ENCODE measurements at regions not wholly inside any gene's neighbourhood (a gene's known extent, or its start where the extent isn't known, plus 50 kb on each side); places are given as distances from the start of the nearest gene placed in this dataset.

- H3K27ac ChIP-seq (replicated peaks; ENCODE audit: low read length): no peak overlapping the region
- no peaks in the 10 kb centered on the region for H3K79me1 ChIP-seq (ENCODE audit: low read depth, low read length)
- no peak overlapping the region for H4K8ac ChIP-seq (ENCODE audit: low read depth, low read length)
- WGBS, 2 donors (ENCODE audit: extremely low coverage in 2 of 2, insufficient read length in 2 of 2, insufficient replicate concordance in 1 of 2): no CpG with 5 or more reads among the region's 2 CpGs
- no peaks in the 10 kb centered on the region for H3K27me3 ChIP-seq (ENCODE audit: control insufficient read depth in 3 of 3, insufficient read depth in 3 of 3, low read depth in 1 of 3, low read length in 3 of 3)
- H3K14ac ChIP-seq (ENCODE audit: low read length): no peak overlapping the region
- H3K9me3 ChIP-seq (replicated peaks in 1 of 2; ENCODE audit: control insufficient read depth in 2 of 2, insufficient read depth in 1 of 2, low read depth in 1 of 2, low read length in 2 of 2): no peaks in the 10 kb centered on the region
- H3K36me3 ChIP-seq (replicated peaks in 1 of 2; ENCODE audit: control insufficient read depth in 2 of 2, insufficient read depth in 2 of 2, low read length in 2 of 2): no peaks in the 10 kb centered on the region
- no peak overlapping the region for H4K91ac ChIP-seq (ENCODE audit: low read depth, low read length, poor library complexity)
- no peak overlapping the region for H2AFZ ChIP-seq (ENCODE audit: low read length)
- H2AK5ac ChIP-seq (ENCODE audit: low read depth, low read length): no peak overlapping the region
- no peak overlapping the region for H2BK5ac ChIP-seq (ENCODE audit: low read length)
- no peak for DNase-seq (ENCODE audit: low spot score)
- no peak overlapping the region for H3K4ac ChIP-seq (ENCODE audit: low read length)
- H3K18ac ChIP-seq (ENCODE audit: low read length): no peak overlapping the region
- peaks cover 0 to 1% of the 10 kb centered on the region in 2 donors for H3K4me1 ChIP-seq (ENCODE audit: control insufficient read depth in 2 of 2, insufficient read depth in 1 of 2, low read depth in 1 of 2, low read length in 2 of 2)
- H3K23ac ChIP-seq (ENCODE audit: low read depth, low read length, poor library complexity): no peak overlapping the region
- no peak overlapping the region for H2BK120ac ChIP-seq (ENCODE audit: low read depth, low read length)
- H3K4me2 ChIP-seq (ENCODE audit: insufficient read depth, low read length, poor library complexity, severe bottlenecking): no peak overlapping the region
- H3K9ac ChIP-seq (ENCODE audit: low read depth, low read length, poor library complexity): no peak overlapping the region
- no peak overlapping the region for H3K4me3 ChIP-seq (ENCODE audit: low read length in 2 of 2)
- no peak overlapping the region for H2BK12ac ChIP-seq (ENCODE audit: low read length)
- H2BK15ac ChIP-seq (ENCODE audit: low read length): no peak overlapping the region
These were observed 163.3 kb downstream of the JCAD start for GRCh38 chr10:29896053-29896452.

GRCh38 chr10:29895456-29895855 is 163.9 kb downstream of the JCAD start:
- H3K79me1 ChIP-seq (ENCODE audit: low read depth, low read length): no peaks in the 10 kb centered on the region
- DNase-seq (ENCODE audit: low spot score): peak; percentile 12
- no peak overlapping the region for H2BK5ac ChIP-seq (ENCODE audit: low read length)
- no peaks in the 10 kb centered on the region for H3K36me3 ChIP-seq (replicated peaks in 1 of 2; ENCODE audit: control insufficient read depth in 2 of 2, insufficient read depth in 2 of 2, low read length in 2 of 2)
- H3K4me2 ChIP-seq (ENCODE audit: insufficient read depth, low read length, poor library complexity, severe bottlenecking): no peak overlapping the region
- H3K4me1 ChIP-seq (ENCODE audit: control insufficient read depth in 2 of 2, insufficient read depth in 1 of 2, low read depth in 1 of 2, low read length in 2 of 2): peaks cover 0 to 1% of the 10 kb centered on the region in 2 donors
- H3K9me3 ChIP-seq (replicated peaks in 1 of 2; ENCODE audit: control insufficient read depth in 2 of 2, insufficient read depth in 1 of 2, low read depth in 1 of 2, low read length in 2 of 2): no peaks in the 10 kb centered on the region
- no peak overlapping the region for H4K8ac ChIP-seq (ENCODE audit: low read depth, low read length)
- H3K9ac ChIP-seq (ENCODE audit: low read depth, low read length, poor library complexity): no peak overlapping the region
- no peak overlapping the region for H2BK12ac ChIP-seq (ENCODE audit: low read length)
- no peak overlapping the region for H2BK120ac ChIP-seq (ENCODE audit: low read depth, low read length)
- H3K23ac ChIP-seq (ENCODE audit: low read depth, low read length, poor library complexity): no peak overlapping the region
- H3K14ac ChIP-seq (ENCODE audit: low read length): no peak overlapping the region
- WGBS, 2 donors (ENCODE audit: extremely low coverage in 2 of 2, insufficient read length in 2 of 2, insufficient replicate concordance in 1 of 2): no CpG with 5 or more reads among the region's 6 CpGs
- no peak overlapping the region for H3K18ac ChIP-seq (ENCODE audit: low read length)
- H4K91ac ChIP-seq (ENCODE audit: low read depth, low read length, poor library complexity): no peak overlapping the region
- peak overlapping the region; percentile 63 for H2AFZ ChIP-seq (ENCODE audit: low read length)
- no peak overlapping the region for H3K27ac ChIP-seq (replicated peaks; ENCODE audit: low read length)
- H3K4ac ChIP-seq (ENCODE audit: low read length): no peak overlapping the region
- no peak overlapping the region for H3K4me3 ChIP-seq (ENCODE audit: low read length in 2 of 2)
- H2BK15ac ChIP-seq (ENCODE audit: low read length): no peak overlapping the region
- no peak overlapping the region for H2AK5ac ChIP-seq (ENCODE audit: low read depth, low read length)
- no peaks in the 10 kb centered on the region for H3K27me3 ChIP-seq (ENCODE audit: control insufficient read depth in 3 of 3, insufficient read depth in 3 of 3, low read depth in 1 of 3, low read length in 3 of 3)

GRCh38 chr10:29888321-29888720 is 171.1 kb downstream of the JCAD start:
- H4K91ac ChIP-seq (ENCODE audit: low read depth, low read length, poor library complexity): no peak overlapping the region
- H2BK15ac ChIP-seq (ENCODE audit: low read length): no peak overlapping the region
- WGBS, 2 donors (ENCODE audit: extremely low coverage in 2 of 2, insufficient read length in 2 of 2, insufficient replicate concordance in 1 of 2): no CpG with 5 or more reads among the region's 1 CpG
- H4K8ac ChIP-seq (ENCODE audit: low read depth, low read length): no peak overlapping the region
- H3K4me3 ChIP-seq (ENCODE audit: low read length in 2 of 2): no peak overlapping the region
- no peaks in the 10 kb centered on the region for H3K4me1 ChIP-seq (ENCODE audit: control insufficient read depth in 2 of 2, insufficient read depth in 1 of 2, low read depth in 1 of 2, low read length in 2 of 2)
- no peak overlapping the region for H3K9ac ChIP-seq (ENCODE audit: low read depth, low read length, poor library complexity)
- DNase-seq (ENCODE audit: low spot score): no peak
- no peak overlapping the region for H3K4me2 ChIP-seq (ENCODE audit: insufficient read depth, low read length, poor library complexity, severe bottlenecking)
- no peak overlapping the region for H3K23ac ChIP-seq (ENCODE audit: low read depth, low read length, poor library complexity)
- H2AFZ ChIP-seq (ENCODE audit: low read length): no peak overlapping the region
- no peak overlapping the region for H2AK5ac ChIP-seq (ENCODE audit: low read depth, low read length)
- H3K36me3 ChIP-seq (replicated peaks in 1 of 2; ENCODE audit: control insufficient read depth in 2 of 2, insufficient read depth in 2 of 2, low read length in 2 of 2): no peaks in the 10 kb centered on the region
- no peaks in the 10 kb centered on the region for H3K27me3 ChIP-seq (ENCODE audit: control insufficient read depth in 3 of 3, insufficient read depth in 3 of 3, low read depth in 1 of 3, low read length in 3 of 3)
- no peaks in the 10 kb centered on the region for H3K79me1 ChIP-seq (ENCODE audit: low read depth, low read length)
- H2BK12ac ChIP-seq (ENCODE audit: low read length): no peak overlapping the region
- H3K4ac ChIP-seq (ENCODE audit: low read length): no peak overlapping the region
- H3K14ac ChIP-seq (ENCODE audit: low read length): no peak overlapping the region
- no peak overlapping the region for H2BK120ac ChIP-seq (ENCODE audit: low read depth, low read length)
- H3K9me3 ChIP-seq (replicated peaks in 1 of 2; ENCODE audit: control insufficient read depth in 2 of 2, insufficient read depth in 1 of 2, low read depth in 1 of 2, low read length in 2 of 2): peaks cover 0 to under 1% of the 10 kb centered on the region in 2 donors
- no peak overlapping the region for H3K18ac ChIP-seq (ENCODE audit: low read length)
- no peak overlapping the region for H2BK5ac ChIP-seq (ENCODE audit: low read length)
- no peak overlapping the region for H3K27ac ChIP-seq (replicated peaks; ENCODE audit: low read length)

GRCh38 chr10:29886299-29886698 is 173.1 kb downstream of the JCAD start:
- Histone ChIP-seq H2BK12ac (ENCODE audit: low read length) (no peak overlapping the region), H3K14ac (ENCODE audit: low read length) (no peak overlapping the region), H3K4me1 (ENCODE audit: control insufficient read depth in 2 of 2, insufficient read depth in 1 of 2, low read depth in 1 of 2, low read length in 2 of 2) (no peaks in the 10 kb centered on the region), H3K79me1 (ENCODE audit: low read depth, low read length) (no peaks in the 10 kb centered on the region), H2BK120ac (ENCODE audit: low read depth, low read length) (no peak overlapping the region), H3K9me3 (replicated peaks in 1 of 2; ENCODE audit: control insufficient read depth in 2 of 2, insufficient read depth in 1 of 2, low read depth in 1 of 2, low read length in 2 of 2) (peaks cover 0 to 2% of the 10 kb centered on the region in 2 donors), H2AFZ (ENCODE audit: low read length) (no peak overlapping the region), H3K36me3 (replicated peaks in 1 of 2; ENCODE audit: control insufficient read depth in 2 of 2, insufficient read depth in 2 of 2, low read length in 2 of 2) (no peaks in the 10 kb centered on the region), H3K4me3 (ENCODE audit: low read length in 2 of 2) (no peak overlapping the region), H3K18ac (ENCODE audit: low read length) (peak overlapping the region; percentile 16), H2BK15ac (ENCODE audit: low read length) (no peak overlapping the region), H3K27me3 (ENCODE audit: control insufficient read depth in 3 of 3, insufficient read depth in 3 of 3, low read depth in 1 of 3, low read length in 3 of 3) (no peaks in the 10 kb centered on the region), H3K27ac (replicated peaks; ENCODE audit: low read length) (no peak overlapping the region), H2AK5ac (ENCODE audit: low read depth, low read length) (no peak overlapping the region), H3K4ac (ENCODE audit: low read length) (no peak overlapping the region), H3K4me2 (ENCODE audit: insufficient read depth, low read length, poor library complexity, severe bottlenecking) (no peak overlapping the region), H3K9ac (ENCODE audit: low read depth, low read length, poor library complexity) (no peak overlapping the region), H2BK5ac (ENCODE audit: low read length) (no peak overlapping the region), H4K8ac (ENCODE audit: low read depth, low read length) (no peak overlapping the region), H4K91ac (ENCODE audit: low read depth, low read length, poor library complexity) (no peak overlapping the region), H3K23ac (ENCODE audit: low read depth, low read length, poor library complexity) (no peak overlapping the region)
- WGBS, 2 donors (ENCODE audit: extremely low coverage in 2 of 2, insufficient read length in 2 of 2, insufficient replicate concordance in 1 of 2): no CpG with 5 or more reads among the region's 3 CpGs
- no peak for DNase-seq (ENCODE audit: low spot score)

Measured in neuronal stem cell (in vitro differentiated cells).